ENCODE measurements at regions not wholly inside any gene's neighbourhood (a gene's known extent, or its start where the extent isn't known, plus 50 kb on each side); places are given as distances from the start of the nearest gene placed in this dataset.

DNA sequence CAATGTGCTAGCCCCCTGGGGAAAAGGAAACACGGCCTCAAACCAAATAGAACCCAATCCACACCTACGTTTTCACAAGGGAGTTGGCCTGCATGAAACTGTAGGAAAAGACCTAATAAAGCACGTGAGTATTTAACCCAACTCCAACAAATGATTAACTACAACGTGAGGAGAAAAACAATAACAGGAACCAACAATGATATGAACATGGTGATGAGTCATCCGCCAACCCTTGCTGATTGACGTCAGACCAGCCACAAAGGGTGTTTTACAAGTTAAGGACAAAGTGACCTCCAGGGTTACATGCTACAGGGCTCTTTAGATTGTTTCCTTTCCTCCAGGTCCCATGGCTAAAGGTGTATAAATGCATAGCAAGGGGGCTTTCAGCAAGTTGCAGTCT is 460.5 kb downstream of the COG6 start:
- no peak for TF ChIP-seq CTCF (IDR thresholded peaks at IDR 0.05; ENCODE audit: low read depth, low read length, poor library complexity, severe bottlenecking)
- no peak for TF ChIP-seq EZH2phosphoT487 (IDR thresholded peaks at IDR 0.05; ENCODE audit: borderline replicate concordance, low read length)
